Activated T-cell treated with anti-CD3 and anti-CD28 coated beads, Interleukin-2, amount 50 U/mL, for 24 hours (primary cell): ENCODE measurements at regions not wholly inside any gene's neighbourhood (a gene's known extent, or its start where the extent isn't known, plus 50 kb on each side); places are given as distances from the start of the nearest gene placed in this dataset.
A peak's percentile ranks its signal among the peaks of the same experiment; 100 is the strongest.
"Not testable (repeated sequence)": the region's sequence is repeated elsewhere in the genome, so short reads cannot be mapped to it uniquely, and the experiment has no call there.

Source experiments
- DNase-seq: peaks from one replicate; pipeline ENCODE4 v3.0.0-alpha.2; 2020
- H3K27ac Mint-ChIP-seq: 2 replicates; pipeline ENCODE4 v1.8.0; 2020; ENCODE audit warnings: mild to moderate bottlenecking, mixed read lengths
- H3K27me3 Mint-ChIP-seq: 2 replicates; pipeline ENCODE4 v1.8.0; 2020; ENCODE audit warnings: mixed read lengths
- H3K36me3 Mint-ChIP-seq: 2 replicates; pipeline ENCODE4 v1.8.0; 2020; ENCODE audit warnings: low read depth, mixed read lengths
- H3K4me1 Mint-ChIP-seq: 2 replicates; pipeline ENCODE4 v1.8.0; 2020; ENCODE audit warnings: low read depth, mixed read lengths
- H3K4me3 Mint-ChIP-seq: 2 replicates; pipeline ENCODE4 v1.8.0; 2020; ENCODE audit warnings: mild to moderate bottlenecking, moderate library complexity, mixed read lengths
- H3K9me3 Mint-ChIP-seq: 2 replicates; pipeline ENCODE4 v1.8.0; 2020; ENCODE audit warnings: mixed read lengths

DNA sequence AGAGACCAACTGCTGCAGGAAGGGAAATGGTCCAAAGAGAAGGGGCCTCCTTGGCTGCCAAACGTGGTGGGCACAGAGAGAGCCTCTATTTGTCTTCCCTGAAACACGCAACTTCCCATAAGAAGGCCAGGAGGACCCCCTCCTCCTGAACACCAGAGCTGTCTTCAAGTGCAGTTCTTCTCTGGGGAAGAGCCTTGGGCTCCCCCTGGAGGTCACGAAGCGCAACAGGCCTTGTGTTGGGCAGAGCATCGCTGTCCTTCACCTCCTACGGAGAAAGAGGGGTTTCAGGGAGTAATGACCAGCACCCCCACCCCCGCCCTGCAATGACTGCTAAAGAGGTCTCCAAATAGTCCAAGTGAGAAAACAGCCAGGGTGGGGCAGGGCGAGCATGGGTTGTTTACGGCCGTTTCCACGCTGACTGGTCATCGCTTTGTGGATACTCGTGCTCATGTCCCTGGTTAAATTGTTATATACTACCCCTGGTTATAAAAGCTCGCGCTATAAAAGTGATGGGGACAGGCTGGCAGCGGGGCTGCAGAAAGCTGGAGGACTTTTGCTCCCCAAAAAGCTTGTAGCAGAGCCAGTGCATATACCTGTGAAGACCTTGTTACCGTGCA lies 397.5 kb upstream of the ATP10A start:
- no peaks in the 10 kb centered on the region for H3K4me1 Mint-ChIP-seq
- H3K36me3 Mint-ChIP-seq: no peaks in the 10 kb centered on the region
- H3K9me3 Mint-ChIP-seq: no peaks in the 10 kb centered on the region
- peak; percentile 38 for DNase-seq
- no peak overlapping the region for H3K27ac Mint-ChIP-seq
- H3K27me3 Mint-ChIP-seq: peaks cover 14% of the 10 kb centered on the region
- no peak overlapping the region for H3K4me3 Mint-ChIP-seq

DNA sequence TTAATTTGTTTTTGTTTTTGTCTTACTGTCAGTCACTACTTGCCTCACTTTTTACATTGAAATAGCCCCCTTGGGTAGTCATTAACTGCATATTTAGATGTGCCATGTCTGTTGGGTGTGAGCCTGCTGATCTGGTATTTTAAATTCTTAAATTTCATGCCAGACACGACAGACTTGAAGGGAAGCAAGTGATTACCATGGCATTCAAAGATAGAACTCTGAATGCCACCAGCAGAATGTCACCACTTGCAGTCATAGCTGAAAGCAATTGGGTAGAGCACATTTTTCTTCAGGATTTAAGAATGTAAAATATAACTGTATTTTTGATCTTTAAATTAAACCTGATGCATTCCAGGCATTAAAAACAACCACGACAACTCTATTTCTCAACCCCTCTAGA lies 396.5 kb upstream of the ATP10A start:
- Mint-ChIP-seq H3K9me3 (no peaks in the 10 kb centered on the region), H3K36me3 (no peaks in the 10 kb centered on the region), H3K4me1 (no peaks in the 10 kb centered on the region), H3K27ac (no peak overlapping the region), H3K27me3 (peaks cover 14% of the 10 kb centered on the region), H3K4me3 (no peak overlapping the region)
- DNase-seq: no peak

DNA sequence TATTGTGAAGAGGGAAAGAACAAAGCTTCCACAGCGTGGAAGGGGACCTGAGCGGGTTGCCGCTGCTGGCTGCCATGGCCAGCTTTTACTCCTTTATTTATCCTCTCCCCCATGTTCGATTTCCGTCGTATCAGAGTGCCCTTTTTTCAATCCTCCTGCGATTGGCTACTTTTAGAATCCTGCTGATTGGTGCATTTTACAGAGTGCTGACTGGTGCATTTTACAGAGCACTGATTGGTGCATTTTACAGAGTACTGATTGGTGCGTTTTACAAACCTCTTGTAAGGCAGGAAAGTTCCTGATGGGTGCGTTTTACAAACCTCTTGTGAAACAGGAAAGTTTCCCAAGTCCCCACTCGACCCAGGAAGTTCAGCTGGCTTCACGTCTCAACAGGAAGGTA lies 381.7 kb upstream of the ATP10A start:
- not testable (repeated sequence) for H3K27me3 Mint-ChIP-seq, H3K9me3 Mint-ChIP-seq, H3K4me1 Mint-ChIP-seq, H3K27ac Mint-ChIP-seq, H3K36me3 Mint-ChIP-seq, DNase-seq, H3K4me3 Mint-ChIP-seq

DNA sequence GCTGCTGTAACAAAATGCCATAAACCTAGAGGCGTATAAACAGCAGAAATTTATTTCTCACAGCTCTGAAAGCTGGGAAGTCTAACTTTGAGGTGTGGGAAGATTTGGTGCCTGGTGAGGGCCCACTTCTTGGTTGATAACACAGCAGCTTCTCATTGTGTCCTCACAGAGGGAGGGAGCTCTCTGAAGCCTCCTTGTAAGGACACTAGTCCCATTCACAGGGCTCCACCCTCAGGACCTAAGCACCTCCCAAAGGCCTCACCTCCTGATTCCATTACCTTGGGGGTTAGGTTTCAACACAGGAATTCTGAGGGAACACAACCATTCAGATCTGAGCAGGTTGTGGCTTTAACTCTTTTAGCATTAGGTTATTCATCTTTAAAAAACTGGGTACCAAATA lies 380.3 kb upstream of the ATP10A start:
- Mint-ChIP-seq H3K36me3 (no peaks in the 10 kb centered on the region), H3K4me3 (no peak overlapping the region), H3K27me3 (no peaks in the 10 kb centered on the region), H3K27ac (no peak overlapping the region), H3K4me1 (no peaks in the 10 kb centered on the region), H3K9me3 (peaks cover 6% of the 10 kb centered on the region)
- DNase-seq: no peak

DNA sequence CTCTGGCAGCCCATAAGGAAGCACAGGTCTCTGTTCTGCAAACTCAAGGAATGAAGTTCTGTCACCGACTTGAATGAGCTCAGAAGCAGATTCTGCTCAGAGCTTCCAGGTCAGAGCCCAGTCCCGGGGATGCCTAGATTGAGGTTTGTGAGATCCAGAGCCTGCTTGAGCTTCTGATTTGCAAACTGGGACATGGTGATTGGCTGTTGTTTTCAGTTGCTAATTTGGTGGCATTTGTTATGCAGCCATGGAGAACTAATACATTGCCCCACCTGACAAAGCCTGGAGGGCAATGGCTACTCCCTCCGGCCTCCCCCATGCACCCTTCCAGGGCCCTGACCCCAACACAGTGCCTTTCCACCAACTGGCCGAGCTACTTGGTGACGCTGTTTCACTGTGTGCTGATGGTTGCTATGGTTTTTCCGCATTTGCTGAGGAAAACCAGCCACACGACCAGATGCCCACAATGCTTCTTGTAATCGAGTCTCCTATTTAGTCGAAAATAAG lies 379.5 kb upstream of the ATP10A start:
- H3K27me3 Mint-ChIP-seq: no peaks in the 10 kb centered on the region
- peaks cover 6% of the 10 kb centered on the region for H3K9me3 Mint-ChIP-seq
- no peaks in the 10 kb centered on the region for H3K4me1 Mint-ChIP-seq
- H3K27ac Mint-ChIP-seq: no peak overlapping the region
- no peak for DNase-seq
- H3K36me3 Mint-ChIP-seq: no peaks in the 10 kb centered on the region
- no peak overlapping the region for H3K4me3 Mint-ChIP-seq

DNA sequence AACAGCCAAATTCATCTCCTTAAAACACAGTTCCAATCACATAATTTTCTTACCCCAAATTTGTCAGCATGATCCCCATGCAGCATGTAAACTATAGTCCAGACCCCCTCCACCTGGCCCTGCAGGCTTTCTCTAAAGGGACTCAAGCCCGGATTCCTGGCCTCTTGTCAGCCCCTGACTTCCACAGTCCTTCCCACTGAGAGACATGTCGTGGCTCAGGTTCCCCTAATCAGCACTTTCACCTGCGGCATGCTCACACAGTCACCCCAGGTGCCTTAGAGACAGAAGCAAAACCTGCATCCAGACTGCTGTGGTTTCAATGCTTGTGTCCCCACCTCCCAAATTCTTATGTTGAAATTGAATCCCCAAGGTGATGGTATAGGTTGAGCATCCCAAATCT lies 372.7 kb upstream of the ATP10A start:
- H3K4me1 Mint-ChIP-seq: no peaks in the 10 kb centered on the region
- peaks cover 10% of the 10 kb centered on the region for H3K27me3 Mint-ChIP-seq
- DNase-seq: no peak
- H3K4me3 Mint-ChIP-seq: no peak overlapping the region
- no peak overlapping the region for H3K27ac Mint-ChIP-seq
- no peaks in the 10 kb centered on the region for H3K36me3 Mint-ChIP-seq
- H3K9me3 Mint-ChIP-seq: peaks cover 4% of the 10 kb centered on the region

DNA sequence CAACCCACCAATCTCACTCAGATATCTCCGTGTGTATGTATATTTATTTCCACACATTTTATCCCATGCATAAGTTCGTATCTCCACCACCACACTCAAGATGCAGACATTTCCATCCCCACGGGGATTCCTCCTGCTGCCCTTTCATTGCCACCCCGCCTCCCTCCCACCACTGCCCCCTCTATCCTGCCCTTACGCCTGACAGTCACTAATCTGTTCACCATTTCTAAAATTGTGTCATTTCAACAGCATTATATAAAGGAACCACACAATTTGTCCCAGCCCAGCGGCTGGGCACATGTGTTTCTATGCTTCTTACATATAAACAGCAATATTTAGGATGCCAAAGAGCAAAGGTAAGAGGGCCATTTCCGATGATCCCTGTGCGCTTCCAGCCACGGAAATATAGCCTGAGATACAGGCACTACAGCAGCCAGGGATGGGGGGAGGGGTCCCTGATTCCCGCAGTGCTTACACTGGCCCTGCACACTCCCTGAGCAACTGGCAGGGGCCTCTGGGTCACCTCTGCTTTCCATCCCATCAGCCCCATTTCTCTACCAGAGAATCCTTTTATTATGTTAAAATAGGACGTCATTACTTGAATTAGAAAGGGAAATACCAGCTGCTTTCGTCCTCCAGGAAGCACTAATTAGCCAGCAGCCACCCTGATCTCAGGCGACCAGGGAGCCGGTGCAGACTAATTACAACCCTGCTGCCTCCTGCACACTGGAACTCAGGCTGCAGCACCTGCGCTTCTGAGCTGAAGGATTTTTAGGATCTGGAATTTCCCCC lies 372.0 kb upstream of the ATP10A start:
- Mint-ChIP-seq H3K9me3 (peaks cover 4% of the 10 kb centered on the region), H3K27ac (no peak overlapping the region), H3K4me1 (no peaks in the 10 kb centered on the region), H3K4me3 (no peak overlapping the region), H3K27me3 (peaks cover 10% of the 10 kb centered on the region), H3K36me3 (no peaks in the 10 kb centered on the region)
- DNase-seq: no peak

DNA sequence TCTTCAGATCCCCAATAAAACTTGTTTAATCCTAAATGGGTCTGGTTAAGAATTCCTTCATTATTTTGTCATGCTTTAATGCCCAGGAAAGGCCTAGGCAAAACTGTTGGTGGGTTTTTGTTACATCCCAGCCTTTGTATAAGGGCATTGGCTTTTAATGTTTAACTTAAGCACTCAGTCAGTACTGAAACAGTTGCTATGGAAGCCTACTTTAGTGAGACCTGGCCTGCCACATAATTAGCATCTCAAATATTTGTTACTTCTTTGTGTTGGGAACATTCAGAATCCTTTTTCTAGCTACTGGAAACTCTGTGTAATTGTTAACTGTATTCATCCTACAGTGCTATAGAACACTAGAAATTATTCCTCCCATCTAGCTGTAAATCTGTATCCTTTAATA lies 369.6 kb upstream of the ATP10A start:
- no peak overlapping the region for H3K4me3 Mint-ChIP-seq
- H3K9me3 Mint-ChIP-seq: peaks cover 6% of the 10 kb centered on the region
- DNase-seq: no peak
- H3K36me3 Mint-ChIP-seq: no peaks in the 10 kb centered on the region
- no peaks in the 10 kb centered on the region for H3K4me1 Mint-ChIP-seq
- peaks cover 10% of the 10 kb centered on the region for H3K27me3 Mint-ChIP-seq
- H3K27ac Mint-ChIP-seq: no peak overlapping the region

DNA sequence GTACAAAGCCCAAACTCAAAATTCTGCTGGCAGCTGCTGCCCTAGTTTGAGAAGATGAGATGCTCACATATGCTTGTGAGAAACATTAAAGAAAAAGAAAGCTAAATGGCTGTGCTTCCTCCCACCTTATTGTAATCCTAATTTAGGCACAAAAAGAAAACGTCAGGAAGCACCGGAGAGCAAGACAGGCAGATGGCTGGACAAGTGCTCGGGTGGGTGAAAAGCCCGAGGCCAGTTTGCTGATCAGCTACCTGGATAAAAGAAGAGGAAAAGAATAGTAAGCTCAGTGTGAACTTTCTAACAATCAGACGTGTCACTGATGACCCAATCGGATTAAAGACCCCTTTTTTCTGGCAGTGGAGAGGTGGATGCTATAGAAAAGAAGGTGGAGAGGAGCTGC lies 368.0 kb upstream of the ATP10A start:
- no peaks in the 10 kb centered on the region for H3K36me3 Mint-ChIP-seq
- no peak for DNase-seq
- H3K4me1 Mint-ChIP-seq: no peaks in the 10 kb centered on the region
- H3K27ac Mint-ChIP-seq: no peak overlapping the region
- H3K4me3 Mint-ChIP-seq: no peak overlapping the region
- peaks cover 10% of the 10 kb centered on the region for H3K27me3 Mint-ChIP-seq
- H3K9me3 Mint-ChIP-seq: peaks cover 14% of the 10 kb centered on the region

DNA sequence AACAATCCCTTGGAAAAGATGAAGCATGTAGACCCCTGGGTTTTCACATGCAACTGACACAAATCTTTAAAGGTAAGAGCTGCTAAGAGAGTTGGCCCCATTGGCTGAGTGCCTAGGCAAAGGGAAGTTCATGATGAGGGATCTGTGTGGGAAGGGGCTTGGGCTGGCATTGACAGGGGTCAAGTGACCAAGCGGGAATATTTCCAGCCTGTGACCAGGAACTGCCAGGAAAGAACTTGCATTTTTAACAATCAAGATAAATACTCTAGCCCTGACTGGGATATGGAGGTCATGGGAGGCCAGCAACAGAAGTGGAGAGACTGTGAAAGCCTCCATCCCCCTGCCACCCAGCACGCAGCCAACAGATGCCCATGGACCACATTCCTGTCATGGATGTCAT lies 361.1 kb upstream of the ATP10A start:
- Mint-ChIP-seq H3K4me1 (no peaks in the 10 kb centered on the region), H3K36me3 (no peaks in the 10 kb centered on the region), H3K27me3 (peaks cover 2% of the 10 kb centered on the region), H3K27ac (no peak overlapping the region), H3K4me3 (no peak overlapping the region), H3K9me3 (peaks cover 15% of the 10 kb centered on the region)
- DNase-seq: no peak

DNA sequence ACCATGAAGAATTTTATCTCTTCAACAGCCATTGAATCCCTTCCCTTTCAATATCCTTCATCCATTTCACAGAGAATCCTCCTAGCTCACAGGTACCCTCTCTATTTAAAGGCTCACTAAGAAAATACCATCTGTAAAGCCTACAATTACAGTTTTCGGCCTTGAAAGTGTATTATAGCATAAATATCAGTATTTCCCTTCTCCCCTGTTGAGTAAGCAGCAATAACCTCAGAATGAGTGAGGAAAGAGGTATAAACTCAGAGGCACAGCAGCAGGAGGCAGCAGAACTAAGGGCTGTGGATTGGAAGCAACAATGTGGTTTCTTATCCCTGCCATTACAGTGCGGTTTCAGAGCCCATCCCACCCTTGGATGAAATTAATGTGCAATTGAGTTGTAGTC lies 360.6 kb upstream of the ATP10A start:
- Mint-ChIP-seq H3K4me3 (no peak overlapping the region), H3K36me3 (no peaks in the 10 kb centered on the region), H3K4me1 (no peaks in the 10 kb centered on the region), H3K27me3 (peaks cover 2% of the 10 kb centered on the region), H3K27ac (no peak overlapping the region), H3K9me3 (peaks cover 15% of the 10 kb centered on the region)
- DNase-seq: no peak

DNA sequence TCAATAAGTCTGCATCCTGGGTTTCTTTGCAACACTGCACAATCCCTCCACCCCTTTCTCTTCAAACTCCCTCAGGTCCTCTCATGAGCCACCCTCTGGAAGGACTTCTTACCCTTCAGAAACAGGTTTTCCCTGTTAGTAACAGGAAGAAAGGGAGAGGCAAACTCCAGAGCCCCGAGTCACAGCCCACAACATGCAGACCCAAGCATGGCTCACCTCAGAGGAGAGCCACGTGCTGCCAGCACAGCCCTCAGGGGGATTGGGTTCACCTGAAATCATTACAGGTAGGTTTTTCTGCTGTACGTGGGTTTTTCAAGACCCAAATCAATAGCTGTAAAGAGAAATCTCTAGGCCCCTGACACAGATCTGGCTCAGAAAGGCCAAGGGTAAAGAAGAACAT lies 359.7 kb upstream of the ATP10A start:
- peaks cover 2% of the 10 kb centered on the region for H3K27me3 Mint-ChIP-seq
- no peak for DNase-seq
- no peaks in the 10 kb centered on the region for H3K36me3 Mint-ChIP-seq
- peaks cover 10% of the 10 kb centered on the region for H3K9me3 Mint-ChIP-seq
- no peak overlapping the region for H3K27ac Mint-ChIP-seq
- no peaks in the 10 kb centered on the region for H3K4me1 Mint-ChIP-seq
- H3K4me3 Mint-ChIP-seq: no peak overlapping the region

DNA sequence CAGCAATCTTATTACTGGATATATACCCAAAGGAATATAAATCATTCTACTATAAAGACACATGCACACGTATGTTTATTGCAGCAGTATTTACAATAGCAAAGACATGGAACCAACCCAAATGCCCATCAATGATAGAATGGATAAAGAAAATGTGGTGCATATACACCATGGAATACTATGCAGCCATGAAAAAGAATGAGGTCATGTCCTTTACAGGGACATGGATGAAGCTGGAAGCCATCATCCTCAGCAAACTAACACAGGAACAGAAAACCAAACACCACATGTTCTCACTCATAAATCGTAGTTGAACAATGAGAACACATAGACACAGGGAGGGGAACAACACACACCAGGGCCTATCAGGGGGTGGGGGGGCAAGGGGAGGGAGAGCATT lies 353.9 kb upstream of the ATP10A start:
- DNase-seq, H3K36me3 Mint-ChIP-seq, H3K27me3 Mint-ChIP-seq, H3K27ac Mint-ChIP-seq, H3K4me1 Mint-ChIP-seq, H3K9me3 Mint-ChIP-seq, H3K4me3 Mint-ChIP-seq: not testable (repeated sequence)

DNA sequence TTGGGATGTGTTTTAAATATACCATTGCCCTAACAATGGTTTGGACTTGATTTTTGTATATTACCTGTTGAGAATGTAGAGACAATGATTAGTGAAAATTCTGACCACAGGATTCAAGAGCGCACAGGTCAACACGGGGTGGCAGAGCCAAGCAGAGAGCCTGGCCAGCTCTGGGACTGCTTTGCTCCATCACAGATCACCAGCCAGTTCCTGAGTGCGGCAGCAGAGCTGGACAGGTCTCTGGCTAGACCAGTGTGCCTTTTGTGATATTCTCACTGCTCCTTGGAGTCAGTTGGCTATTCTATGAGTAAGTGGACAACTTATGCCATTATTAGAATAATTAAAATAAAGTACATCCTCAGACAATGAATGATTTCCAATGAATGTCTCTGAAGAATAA lies 351.2 kb upstream of the ATP10A start:
- no peak overlapping the region for H3K27ac Mint-ChIP-seq
- peaks cover 3% of the 10 kb centered on the region for H3K9me3 Mint-ChIP-seq
- H3K36me3 Mint-ChIP-seq: no peaks in the 10 kb centered on the region
- H3K27me3 Mint-ChIP-seq: peaks cover 4% of the 10 kb centered on the region
- no peak overlapping the region for H3K4me3 Mint-ChIP-seq
- no peak for DNase-seq
- H3K4me1 Mint-ChIP-seq: no peaks in the 10 kb centered on the region

DNA sequence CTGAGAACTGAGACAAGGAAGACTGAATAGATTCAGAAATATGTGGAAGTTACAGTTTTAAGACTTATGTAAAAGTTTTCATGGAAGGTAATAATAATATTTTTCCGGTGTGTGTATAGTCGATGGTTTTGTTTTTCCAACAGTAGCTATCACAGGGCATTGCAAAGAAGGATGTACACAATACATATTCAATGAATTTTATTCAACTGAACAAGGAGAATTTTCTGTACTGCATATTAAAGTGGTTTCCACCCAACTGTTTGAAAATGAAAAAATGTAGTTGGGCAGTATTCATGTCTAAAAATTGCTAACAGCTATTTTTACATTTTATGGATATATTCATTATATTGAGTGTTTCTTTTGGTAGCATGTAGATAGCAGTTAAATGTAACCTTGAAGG lies 350.3 kb upstream of the ATP10A start:
- Mint-ChIP-seq H3K4me1 (no peaks in the 10 kb centered on the region), H3K36me3 (no peaks in the 10 kb centered on the region), H3K9me3 (peaks cover 3% of the 10 kb centered on the region), H3K27me3 (peaks cover 4% of the 10 kb centered on the region), H3K27ac (no peak overlapping the region), H3K4me3 (no peak overlapping the region)
- no peak for DNase-seq
